ENCODE measurements at regions not wholly inside any gene's neighbourhood (a gene's known extent, or its start where the extent isn't known, plus 50 kb on each side); places are given as distances from the start of the nearest gene placed in this dataset.

DNA sequence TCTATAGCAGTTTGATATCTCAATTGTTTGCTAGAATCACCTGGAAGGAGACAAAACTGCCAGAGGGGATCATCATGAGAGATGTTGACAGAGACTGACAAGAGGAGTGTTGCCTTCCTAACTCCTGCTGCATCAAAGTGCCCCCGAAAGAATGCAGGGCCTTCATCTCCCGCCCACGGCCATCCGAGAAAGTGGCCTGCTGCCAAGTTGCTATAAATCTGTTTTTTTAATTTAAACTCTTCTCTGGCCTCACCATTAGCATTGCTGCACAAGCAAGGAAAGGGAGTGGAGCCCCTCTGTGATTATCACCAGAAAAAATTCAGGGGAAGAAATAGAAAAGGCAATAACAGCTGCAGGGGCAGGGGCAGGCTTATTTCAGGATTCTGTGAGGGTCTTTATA lies 238.1 kb upstream of the EPHA4 start:
- Histone ChIP-seq H3F3A (ENCODE audit: low read length, unreplicated experiment) (no peaks in the 10 kb centered on the region), H4K20me1 (ENCODE audit: low read length) (no peaks in the 10 kb centered on the region), H3K9me2 (replicated peaks; ENCODE audit: low read length) (no peaks in the 10 kb centered on the region), H3K9me3 (ENCODE audit: low read length) (no peaks in the 10 kb centered on the region), H3K27ac (ENCODE audit: low read length) (no peak overlapping the region), H3K27me3 (ENCODE audit: low read length) (no peaks in the 10 kb centered on the region), H3K4me3 (ENCODE audit: low read length) (no peak overlapping the region), H3K79me2 (ENCODE audit: low read length) (no peaks in the 10 kb centered on the region), H3K9ac (ENCODE audit: low read length) (no peak overlapping the region), H3K4me2 (ENCODE audit: low read length) (no peak overlapping the region), H2AFZ (ENCODE audit: low read length) (no peak overlapping the region), H3K36me3 (ENCODE audit: low read depth, low read length) (no peaks in the 10 kb centered on the region), H3K4me1 (ENCODE audit: insufficient read depth, low read length) (no peaks in the 10 kb centered on the region)
- BruUV-seq (replicated peaks) = no TSS peak
- no peak for ATAC-seq
- no peak for DNase-seq
- ChIA-PET CTCF (no interaction called here), POLR2A (ENCODE audit: unreplicated experiment) (no interaction called here)
- intact Hi-C loops (cut with micrococcal nuclease) = no loop called here
- TF ChIP-seq EZH2phosphoT487 (IDR thresholded peaks at IDR 0.05; ENCODE audit: borderline replicate concordance, low read length) = no peak

- H3K4me3 ChIP-seq (ENCODE audit: low read length) = no peak overlapping the region
- H3K4me2 ChIP-seq (ENCODE audit: low read length) = no peak overlapping the region
- no peaks in the 10 kb centered on the region for H3F3A ChIP-seq (ENCODE audit: low read length, unreplicated experiment)
- TF ChIP-seq EZH2 (IDR thresholded peaks at IDR 0.05; ENCODE audit: low read length, unreplicated experiment) = no peak
- TF ChIP-seq CTCF (conservative IDR thresholded peaks at IDR 0.05; ENCODE audit: low read depth, low read length) = no peak
- TF ChIP-seq EZH2phosphoT487 (IDR thresholded peaks at IDR 0.05; ENCODE audit: borderline replicate concordance, low read length) = no peak
- no peaks in the 10 kb centered on the region for H3K79me2 ChIP-seq (ENCODE audit: low read length)
- ChIA-PET POLR2A (ENCODE audit: unreplicated experiment) (no interaction called here), CTCF (no interaction called here)
- H3K27ac ChIP-seq (ENCODE audit: low read length) = no peak overlapping the region
- H3K4me1 ChIP-seq (ENCODE audit: insufficient read depth, low read length) = no peaks in the 10 kb centered on the region
- no peak overlapping the region for H3K9ac ChIP-seq (ENCODE audit: low read length)
- no TSS peak for BruUV-seq (replicated peaks)
- H3K9me3 ChIP-seq (ENCODE audit: low read length) = no peaks in the 10 kb centered on the region
- intact Hi-C loops (cut with micrococcal nuclease) = no loop called here
- H4K20me1 ChIP-seq (ENCODE audit: low read length) = no peaks in the 10 kb centered on the region
- no peak overlapping the region for H2AFZ ChIP-seq (ENCODE audit: low read length)
- no peaks in the 10 kb centered on the region for H3K36me3 ChIP-seq (ENCODE audit: low read depth, low read length)
- ATAC-seq (no peak), DNase-seq (no peak)
- no peaks in the 10 kb centered on the region for H3K9me2 ChIP-seq (replicated peaks; ENCODE audit: low read length)
- H3K27me3 ChIP-seq (ENCODE audit: low read length) = no peaks in the 10 kb centered on the region
Measured at GRCh38 chr2:221808488-221808887, 236.4 kb upstream of the EPHA4 start.

GRCh38 chr2:221807706-221808105 lies 235.6 kb upstream of the EPHA4 start:
- ChIA-PET POLR2A (ENCODE audit: unreplicated experiment) (no interaction called here), CTCF (no interaction called here)

More at GRCh38 chr2:221807706-221808105, 235.6 kb upstream of the EPHA4 start:
- no TSS peak for BruUV-seq (replicated peaks)
- Histone ChIP-seq H3K9me3 (ENCODE audit: low read length) (no peaks in the 10 kb centered on the region), H3K9ac (ENCODE audit: low read length) (no peak overlapping the region), H3K36me3 (ENCODE audit: low read depth, low read length) (no peaks in the 10 kb centered on the region), H3K27me3 (ENCODE audit: low read length) (no peaks in the 10 kb centered on the region), H3K79me2 (ENCODE audit: low read length) (no peaks in the 10 kb centered on the region), H3K4me1 (ENCODE audit: insufficient read depth, low read length) (no peaks in the 10 kb centered on the region), H3K9me2 (replicated peaks; ENCODE audit: low read length) (no peaks in the 10 kb centered on the region), H4K20me1 (ENCODE audit: low read length) (no peaks in the 10 kb centered on the region), H3K4me3 (ENCODE audit: low read length) (no peak overlapping the region), H3K4me2 (ENCODE audit: low read length) (no peak overlapping the region), H2AFZ (ENCODE audit: low read length) (no peak overlapping the region), H3K27ac (ENCODE audit: low read length) (no peak overlapping the region), H3F3A (ENCODE audit: low read length, unreplicated experiment) (no peaks in the 10 kb centered on the region)
- ATAC-seq (no peak), DNase-seq (peak; percentile 20)
- intact Hi-C loops (cut with micrococcal nuclease) = no loop called here
- no peak for TF ChIP-seq EZH2phosphoT487 (IDR thresholded peaks at IDR 0.05; ENCODE audit: borderline replicate concordance, low read length)
- no peak for TF ChIP-seq EZH2 (IDR thresholded peaks at IDR 0.05; ENCODE audit: low read length, unreplicated experiment)
- no peak for TF ChIP-seq CTCF (conservative IDR thresholded peaks at IDR 0.05; ENCODE audit: low read depth, low read length)
